ENCODE measurements at regions not wholly inside any gene's neighbourhood (a gene's known extent, or its start where the extent isn't known, plus 50 kb on each side); places are given as distances from the start of the nearest gene placed in this dataset.
A peak's percentile ranks its signal among the peaks of the same experiment; 100 is the strongest.

GRCh38 chr14:21941885-21942284 is 268.3 kb upstream of the OR4E1 start:
- H3K27me3 ChIP-seq (ENCODE audit: low read depth): no peaks in the 10 kb centered on the region
- no peak for ATAC-seq

DNA sequence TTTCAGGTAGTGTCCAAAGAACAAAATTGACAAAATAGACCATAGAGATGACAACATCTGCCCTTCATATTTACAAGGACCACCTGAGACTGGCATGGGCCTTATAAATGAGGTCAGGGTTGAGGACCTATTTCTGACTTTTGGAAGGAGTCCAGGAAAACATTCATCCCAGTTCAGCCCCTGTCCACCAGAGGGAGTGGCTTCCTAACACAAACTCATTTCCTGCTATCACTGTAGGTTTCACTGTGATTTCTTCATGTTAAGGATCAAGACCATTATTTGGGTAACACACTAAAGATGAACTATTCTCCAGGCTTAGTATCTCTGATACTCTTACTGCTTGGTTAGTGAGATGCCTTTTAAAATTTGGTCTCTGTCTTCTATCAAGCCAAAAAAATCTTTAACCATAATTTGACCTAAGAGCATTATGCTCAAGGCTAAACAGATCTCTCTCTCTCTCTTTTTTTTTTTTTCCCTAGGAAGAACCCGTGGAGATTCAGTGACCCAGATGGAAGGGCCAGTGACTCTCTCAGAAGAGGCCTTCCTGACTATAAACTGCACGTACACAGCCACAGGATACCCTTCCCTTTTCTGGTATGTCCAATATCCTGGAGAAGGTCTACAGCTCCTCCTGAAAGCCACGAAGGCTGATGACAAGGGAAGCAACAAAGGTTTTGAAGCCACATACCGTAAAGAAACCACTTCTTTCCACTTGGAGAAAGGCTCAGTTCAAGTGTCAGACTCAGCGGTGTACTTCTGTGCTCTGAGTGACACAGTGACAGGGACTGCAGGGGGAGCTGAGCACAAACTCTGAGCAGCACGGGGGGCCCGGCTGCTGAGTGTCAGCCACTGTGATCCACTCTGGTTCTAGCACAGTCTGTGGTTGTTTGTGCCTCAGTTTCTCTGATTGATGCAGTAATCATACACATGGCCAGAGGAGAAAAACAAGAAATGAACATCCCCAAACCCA is 267.6 kb upstream of the OR4E1 start:
- ATAC-seq: no peak
- TF ChIP-seq, protein P1, sequence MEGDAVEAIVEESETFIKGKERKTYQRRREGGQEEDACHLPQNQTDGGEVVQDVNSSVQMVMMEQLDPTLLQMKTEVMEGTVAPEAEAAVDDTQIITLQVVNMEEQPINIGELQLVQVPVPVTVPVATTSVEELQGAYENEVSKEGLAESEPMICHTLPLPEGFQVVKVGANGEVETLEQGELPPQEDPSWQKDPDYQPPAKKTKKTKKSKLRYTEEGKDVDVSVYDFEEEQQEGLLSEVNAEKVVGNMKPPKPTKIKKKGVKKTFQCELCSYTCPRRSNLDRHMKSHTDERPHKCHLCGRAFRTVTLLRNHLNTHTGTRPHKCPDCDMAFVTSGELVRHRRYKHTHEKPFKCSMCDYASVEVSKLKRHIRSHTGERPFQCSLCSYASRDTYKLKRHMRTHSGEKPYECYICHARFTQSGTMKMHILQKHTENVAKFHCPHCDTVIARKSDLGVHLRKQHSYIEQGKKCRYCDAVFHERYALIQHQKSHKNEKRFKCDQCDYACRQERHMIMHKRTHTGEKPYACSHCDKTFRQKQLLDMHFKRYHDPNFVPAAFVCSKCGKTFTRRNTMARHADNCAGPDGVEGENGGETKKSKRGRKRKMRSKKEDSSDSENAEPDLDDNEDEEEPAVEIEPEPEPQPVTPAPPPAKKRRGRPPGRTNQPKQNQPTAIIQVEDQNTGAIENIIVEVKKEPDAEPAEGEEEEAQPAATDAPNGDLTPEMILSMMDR (IDR thresholded peaks at IDR 0.05): peak; percentile 43
- H3K4me1 ChIP-seq: no peaks in the 10 kb centered on the region
- no peaks in the 10 kb centered on the region for H3K36me3 ChIP-seq
- no peak overlapping the region for H3K27ac ChIP-seq
- no peaks in the 10 kb centered on the region for H3K9me3 ChIP-seq
- intact Hi-C loops (cut with DNase I): no loop called here
- H3K4me3 ChIP-seq: no peak overlapping the region
- H3K27me3 ChIP-seq (ENCODE audit: low read depth): no peaks in the 10 kb centered on the region
- DNase-seq: no peak

More at GRCh38 chr14:21941885-21942284, 268.3 kb upstream of the OR4E1 start:
- H3K27ac ChIP-seq: no peak overlapping the region
- no peak for DNase-seq
- no peaks in the 10 kb centered on the region for H3K4me1 ChIP-seq
- H3K9me3 ChIP-seq: no peaks in the 10 kb centered on the region
- H3K36me3 ChIP-seq: no peaks in the 10 kb centered on the region
- no peak overlapping the region for H3K4me3 ChIP-seq
- TF ChIP-seq, protein P1 (IDR thresholded peaks at IDR 0.05): no peak
- intact Hi-C loops (cut with DNase I): no loop called here

DNA sequence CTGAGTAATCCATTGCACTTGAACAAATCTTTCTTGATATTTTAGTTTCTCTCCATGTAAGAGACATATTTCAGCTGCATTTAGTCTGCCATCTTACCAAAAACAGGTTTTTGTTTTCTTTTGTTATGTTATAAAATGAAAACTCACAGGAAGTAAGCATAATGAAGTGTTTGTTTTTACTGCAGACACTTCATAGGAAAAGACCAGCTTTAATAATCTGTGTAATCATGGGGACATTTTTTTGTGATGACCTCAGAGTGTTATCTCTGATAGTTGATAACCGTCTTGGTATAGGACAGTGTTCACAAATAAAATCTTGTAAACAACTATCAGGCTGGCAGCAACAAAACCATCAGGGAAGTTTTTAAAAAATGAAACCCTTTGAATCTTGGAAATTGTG is 266.2 kb upstream of the OR4E1 start:
- TF ChIP-seq, protein P1 (IDR thresholded peaks at IDR 0.05): no peak
- intact Hi-C loops (cut with DNase I): no loop called here
- no peaks in the 10 kb centered on the region for H3K9me3 ChIP-seq
- H3K27me3 ChIP-seq (ENCODE audit: low read depth): no peaks in the 10 kb centered on the region
- no peak overlapping the region for H3K27ac ChIP-seq
- no peaks in the 10 kb centered on the region for H3K36me3 ChIP-seq
- no peak overlapping the region for H3K4me3 ChIP-seq
- DNase-seq: no peak
- no peaks in the 10 kb centered on the region for H3K4me1 ChIP-seq
- ATAC-seq: no peak

DNA sequence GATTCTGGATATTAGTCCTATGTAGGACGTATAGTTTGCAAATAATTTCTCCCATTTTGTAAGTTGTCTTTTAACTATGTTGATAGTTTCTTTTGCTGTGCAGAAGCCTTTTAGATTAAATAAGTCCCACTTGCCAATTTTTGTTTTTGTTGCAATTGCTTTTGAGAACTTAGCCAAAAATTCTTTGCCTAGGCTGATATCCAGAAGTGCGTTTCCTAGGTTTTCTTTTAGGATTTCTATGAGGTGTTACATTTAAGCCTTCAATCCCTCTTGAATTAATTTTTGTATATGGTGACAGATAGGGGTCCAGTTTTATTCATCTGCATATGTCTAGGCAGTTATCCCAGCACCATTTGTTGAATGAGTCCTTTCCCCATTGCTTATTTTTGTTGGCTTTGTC is 264.4 kb upstream of the OR4E1 start:
- TF ChIP-seq, protein P1 (IDR thresholded peaks at IDR 0.05): no peak
- intact Hi-C loops (cut with DNase I): no loop called here
- Histone ChIP-seq H3K36me3 (no peaks in the 10 kb centered on the region), H3K4me3 (no peak overlapping the region), H3K27ac (no peak overlapping the region), H3K9me3 (no peaks in the 10 kb centered on the region), H3K27me3 (ENCODE audit: low read depth) (no peaks in the 10 kb centered on the region), H3K4me1 (no peaks in the 10 kb centered on the region)
- DNase-seq: no peak
- ATAC-seq: no peak

- TF ChIP-seq, protein P1 (IDR thresholded peaks at IDR 0.05): peak; percentile 26
- intact Hi-C loops (cut with DNase I): no loop called here
- no peaks in the 10 kb centered on the region for H3K27me3 ChIP-seq (ENCODE audit: low read depth)
- H3K36me3 ChIP-seq: no peaks in the 10 kb centered on the region
- H3K27ac ChIP-seq: no peak overlapping the region
- no peaks in the 10 kb centered on the region for H3K4me1 ChIP-seq
- no peak overlapping the region for H3K4me3 ChIP-seq
- DNase-seq (no peak), ATAC-seq (no peak)
- no peaks in the 10 kb centered on the region for H3K9me3 ChIP-seq
These were observed 260.1 kb upstream of the OR4E1 start for GRCh38 chr14:21933681-21934080.
